Breast epithelium (tissue), 3 donors: ENCODE measurements at regions not wholly inside any gene's neighbourhood (a gene's known extent, or its start where the extent isn't known, plus 50 kb on each side); places are given as distances from the start of the nearest gene placed in this dataset.

Experiments
- CTCF ChIP-seq, 3 donors: fragments of 450-650 bp; IDR thresholded peaks; one replicate each; pipeline ENCODE4 v1.5.1; 2016 to 2017; ENCODE audit warnings: antibody characterized with exemption in 3 of 3, mild to moderate bottlenecking in 3 of 3, moderate library complexity in 3 of 3
- POLR2A ChIP-seq: fragments of 450-650 bp; IDR thresholded peaks from one replicate; pipeline ENCODE4 v1.6.1; 2016; ENCODE audit warnings: antibody characterized with exemption, mild to moderate bottlenecking, moderate library complexity
- POLR2AphosphoS5 ChIP-seq, 3 donors: sonication (generic); formaldehyde crosslinking; IDR thresholded peaks; one replicate each; pipeline ENCODE4 v1.6.1; 2017; ENCODE audit warnings: antibody characterized with exemption in 3 of 3

- TF ChIP-seq CTCF (IDR thresholded peaks at IDR 0.05) (no peak), POLR2A (no peak), POLR2AphosphoS5 (IDR thresholded peaks at IDR 0.05) (no peak)
Observed at GRCh38 chr9:106056328-106056727, 362.0 kb downstream of the TMEM38B start.
